HG03159 (cell line): ENCODE measurements at regions not wholly inside any gene's neighbourhood (a gene's known extent, or its start where the extent isn't known, plus 50 kb on each side); places are given as distances from the start of the nearest gene placed in this dataset.
"Not testable (repeated sequence)": the region's sequence is repeated elsewhere in the genome, so short reads cannot be mapped to it uniquely, and the experiment has no call there.

Source experiments
- ATAC-seq: cut with Tn5 transposase; IDR thresholded peaks from one replicate; pipeline ENCODE4 v1.9.1; 2021; ENCODE audit warnings: mild to moderate bottlenecking, moderate library complexity; ENCODE audit not compliant: unreplicated experiment

- ATAC-seq: no peak
Observed at GRCh38 chr6:85236636-85237035, 213.2 kb upstream of the NT5E start.

GRCh38 chr6:85227345-85227744 is 222.5 kb upstream of the NT5E start:
- ATAC-seq: not testable (repeated sequence)

- ATAC-seq: not testable (repeated sequence)
Observed at GRCh38 chr6:85212794-85213193, 237.1 kb upstream of the NT5E start.

DNA sequence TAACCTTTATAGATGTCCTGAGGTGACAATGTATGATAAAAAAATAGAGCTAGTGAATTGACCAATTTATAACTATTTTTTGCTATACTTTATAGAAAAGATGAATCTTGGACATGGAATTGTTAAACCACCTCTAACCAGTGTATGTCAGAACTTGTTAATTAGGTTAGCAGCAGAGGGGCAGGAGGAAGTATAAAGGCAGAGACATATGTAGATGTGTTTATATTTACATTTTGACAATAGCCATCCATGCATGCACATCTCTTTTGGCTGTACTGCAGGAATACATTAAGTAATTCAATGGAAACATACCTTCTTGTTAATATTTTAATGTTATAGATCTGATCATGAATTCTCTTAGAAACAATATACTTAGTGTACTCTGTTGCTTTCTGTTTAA is 254.6 kb upstream of the NT5E start:
- ATAC-seq: no peak

- ATAC-seq: no peak
Observed at GRCh38 chr6:85193339-85193738, 256.5 kb upstream of the NT5E start.

DNA sequence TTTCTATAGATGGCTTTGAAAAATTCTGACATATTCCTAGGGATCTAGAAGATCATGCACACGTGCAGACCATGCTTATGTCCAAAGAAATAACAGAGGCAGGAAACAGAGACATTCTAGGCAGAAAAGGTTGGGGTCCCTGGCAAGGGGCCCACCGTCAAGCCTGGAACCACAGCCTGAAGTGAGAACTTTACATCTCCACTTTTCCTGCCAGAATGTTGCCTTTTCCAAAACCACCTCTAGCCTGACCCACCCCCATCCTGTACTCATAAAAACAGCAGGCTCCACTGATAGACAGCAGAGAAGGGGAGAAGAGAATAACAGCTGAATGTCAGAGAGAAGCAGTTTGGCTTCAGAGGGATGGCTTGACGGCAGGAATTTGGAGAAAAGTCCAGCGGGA is 257.3 kb upstream of the NT5E start:
- ATAC-seq: no peak

DNA sequence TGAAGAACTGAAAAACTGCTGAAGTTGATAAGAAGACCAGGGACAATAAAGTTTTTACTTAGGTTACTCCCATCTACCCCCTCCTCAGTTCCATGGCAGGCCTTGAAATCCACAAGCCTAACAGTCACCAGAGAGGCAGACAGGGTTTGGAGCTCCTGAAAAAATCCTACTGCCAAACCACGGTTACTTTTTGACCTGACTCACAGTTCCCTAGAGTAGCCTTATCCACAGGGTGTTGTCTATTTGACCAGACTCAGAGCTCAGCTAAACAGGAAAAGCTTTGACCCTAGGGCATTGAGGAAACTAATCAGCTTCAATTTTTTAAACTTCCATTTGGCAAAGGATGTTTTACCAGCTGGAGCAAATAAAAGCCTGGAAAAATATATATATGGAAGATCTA is 257.7 kb upstream of the NT5E start:
- no peak for ATAC-seq

DNA sequence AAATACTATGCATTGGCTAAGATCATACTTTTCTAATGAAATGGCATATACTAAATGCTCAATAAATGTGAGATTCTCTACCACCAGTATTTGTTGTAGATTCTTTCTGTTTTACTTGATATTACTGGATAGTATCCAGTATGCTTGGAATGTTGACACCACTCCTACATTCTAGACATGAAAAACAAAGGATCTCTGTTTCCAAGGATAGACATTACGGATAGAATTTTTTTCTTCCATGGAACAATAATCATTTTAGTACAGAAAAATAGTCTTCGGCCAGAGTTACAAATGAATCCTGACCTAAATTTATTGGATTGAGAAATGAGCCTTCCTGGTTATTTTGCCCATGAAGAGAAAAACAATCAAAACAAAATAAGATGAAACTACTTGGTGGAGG is 258.2 kb upstream of the NT5E start:
- no peak for ATAC-seq

DNA sequence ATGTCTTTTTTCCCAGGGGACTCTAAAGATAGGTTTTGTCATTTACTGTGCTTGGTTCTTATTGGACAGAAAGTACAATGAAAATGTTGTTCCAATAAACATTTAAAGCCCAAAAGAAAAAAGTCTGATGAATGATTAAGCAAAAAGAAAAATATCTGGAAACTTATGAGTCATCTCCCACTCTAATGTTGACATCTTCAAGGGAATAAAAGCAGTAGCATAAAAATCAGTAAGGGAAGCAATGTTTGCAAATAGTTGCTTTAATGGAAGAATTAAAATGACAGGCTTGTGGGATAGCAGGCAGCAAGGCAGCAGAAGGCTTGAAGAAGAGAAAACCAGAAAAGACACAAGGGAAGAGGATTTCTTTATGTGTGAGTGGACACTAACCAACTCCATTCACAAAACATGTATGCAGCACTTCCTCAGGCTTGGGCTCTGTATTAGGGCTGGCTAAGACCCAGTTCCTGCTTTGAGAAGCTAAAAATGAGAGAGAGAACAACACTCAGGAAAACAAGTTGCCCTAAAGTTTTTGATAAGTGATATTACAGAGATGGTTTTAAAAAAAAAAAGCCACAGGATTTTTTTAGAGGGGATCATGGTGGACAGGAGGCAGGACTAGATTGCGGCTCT is 263.2 kb upstream of the NT5E start:
- ATAC-seq: no peak

- no peak for ATAC-seq
Observed at GRCh38 chr6:85185977-85186376, 263.9 kb upstream of the NT5E start.

DNA sequence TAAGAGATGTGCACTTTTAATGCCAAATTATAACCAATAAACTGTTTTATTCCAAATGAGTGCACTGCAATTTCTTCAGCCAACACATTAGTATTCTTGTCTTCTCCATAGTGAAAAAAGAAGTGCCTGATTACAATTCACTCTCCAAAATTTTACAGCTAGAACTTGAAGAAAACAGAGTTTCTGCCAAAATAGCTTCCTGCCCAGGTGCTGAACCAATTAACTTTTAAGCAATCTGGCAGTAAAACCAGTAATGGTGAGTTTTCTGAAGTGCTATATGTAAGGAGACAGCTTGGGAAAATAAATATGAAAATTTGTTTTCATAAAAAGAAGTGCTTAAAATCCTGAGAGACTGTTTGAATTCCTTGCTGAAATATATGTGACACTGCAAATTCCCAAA is 266.0 kb upstream of the NT5E start:
- no peak for ATAC-seq

- ATAC-seq: no peak
Observed at GRCh38 chr6:85172705-85173104, 277.2 kb upstream of the NT5E start.

GRCh38 chr6:85172161-85172560 is 277.7 kb upstream of the NT5E start:
- ATAC-seq: no peak

GRCh38 chr6:85169189-85169588 is 280.7 kb upstream of the NT5E start:
- ATAC-seq: no peak

DNA sequence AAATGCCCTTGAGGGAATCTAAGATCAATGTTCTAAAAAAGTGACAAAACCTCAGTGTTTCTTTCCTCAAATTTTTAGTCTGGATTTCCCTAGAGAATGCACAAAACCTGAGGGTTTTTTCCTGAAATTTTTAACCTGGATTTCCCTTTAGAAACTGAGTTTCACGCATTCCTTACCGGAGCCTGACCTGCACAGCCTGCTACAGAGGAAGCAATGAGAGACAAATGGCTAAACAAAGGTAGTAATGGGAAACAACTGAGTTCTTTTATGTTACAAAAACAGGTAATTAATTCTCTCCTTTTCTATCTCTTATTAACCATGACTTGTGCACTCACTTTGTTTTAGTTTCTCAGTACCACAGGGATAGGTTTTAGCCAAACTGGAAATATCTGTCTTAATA is 281.7 kb upstream of the NT5E start:
- ATAC-seq: no peak

- no peak for ATAC-seq
Observed at GRCh38 chr6:85166114-85166741, 283.7 kb upstream of the NT5E start.

DNA sequence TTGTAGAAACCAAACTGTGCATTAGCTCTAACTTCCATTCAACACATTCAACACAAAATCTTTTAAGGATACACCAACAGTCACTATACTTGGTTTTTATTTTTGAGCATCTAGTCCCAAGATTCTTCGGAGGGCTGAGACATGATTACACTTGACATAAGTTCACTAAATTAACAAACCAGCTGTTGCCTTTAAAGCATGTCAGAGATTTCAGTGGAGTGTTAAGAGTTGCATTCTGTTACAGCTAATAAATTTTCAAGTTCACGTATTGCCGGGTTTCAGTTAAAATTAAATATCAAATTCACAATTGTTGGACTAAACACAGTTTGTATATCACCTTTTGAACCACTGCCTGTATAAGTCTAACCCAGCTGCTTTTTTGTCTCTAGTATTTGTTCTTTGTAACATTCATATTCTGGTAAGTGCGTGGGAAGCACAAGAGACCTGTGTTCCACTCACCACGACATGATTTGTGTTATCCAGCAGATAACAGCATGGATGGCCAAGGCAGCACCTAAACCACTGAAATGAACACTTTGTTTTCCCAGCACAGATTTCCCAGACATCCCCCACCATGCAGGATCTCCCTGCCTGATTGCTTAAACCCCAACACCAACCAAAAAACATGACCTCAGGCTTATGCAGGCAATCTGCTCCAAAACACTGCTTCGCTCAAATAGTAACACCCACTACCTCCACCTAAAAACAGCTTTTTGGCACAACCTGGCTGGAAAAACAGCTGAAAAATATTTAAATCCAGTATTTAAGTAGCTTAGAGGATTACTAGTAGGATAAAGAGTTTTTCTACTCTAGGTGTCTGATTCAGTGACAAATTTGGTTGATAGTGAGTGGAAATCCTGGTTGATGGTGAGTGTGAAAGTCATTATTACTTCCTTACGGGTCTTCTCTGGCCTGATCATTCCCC is 286.5 kb upstream of the NT5E start:
- ATAC-seq: no peak

GRCh38 chr6:85157311-85157710 is 292.6 kb upstream of the NT5E start:
- ATAC-seq: no peak

- no peak for ATAC-seq
Observed at GRCh38 chr6:85143676-85144075, 306.2 kb upstream of the NT5E start.

GRCh38 chr6:85137865-85138264 is 312.0 kb upstream of the NT5E start:
- ATAC-seq: no peak

DNA sequence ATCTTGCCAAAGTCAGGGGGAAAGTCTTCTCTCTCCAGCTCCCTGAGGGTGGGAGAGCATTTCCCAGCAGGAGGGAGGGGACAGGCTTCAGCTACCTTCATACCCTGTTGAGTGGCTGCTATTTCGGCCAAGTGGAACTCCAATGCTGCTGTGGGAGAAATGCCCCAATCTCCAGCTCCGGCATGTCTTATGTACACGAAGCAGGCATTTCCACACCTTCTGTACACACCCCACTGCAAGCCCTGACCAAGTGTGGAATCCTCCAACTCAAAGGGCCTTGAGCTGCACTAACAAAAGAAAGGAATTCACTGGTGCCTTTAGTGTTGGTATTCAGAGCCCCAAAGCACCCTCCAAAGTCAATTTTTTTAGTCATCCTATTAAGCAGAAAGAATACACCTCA is 313.6 kb upstream of the NT5E start:
- ATAC-seq: no peak
